RKO (cell line): ENCODE measurements at regions not wholly inside any gene's neighbourhood (a gene's known extent, or its start where the extent isn't known, plus 50 kb on each side); places are given as distances from the start of the nearest gene placed in this dataset.
"Not testable (repeated sequence)": the region's sequence is repeated elsewhere in the genome, so short reads cannot be mapped to it uniquely, and the experiment has no call there.

Source experiments
- DNase-seq: peaks from one replicate; pipeline ENCODE4 v3.0.0-alpha.2; 2016; ENCODE audit warnings: low spot score

DNA sequence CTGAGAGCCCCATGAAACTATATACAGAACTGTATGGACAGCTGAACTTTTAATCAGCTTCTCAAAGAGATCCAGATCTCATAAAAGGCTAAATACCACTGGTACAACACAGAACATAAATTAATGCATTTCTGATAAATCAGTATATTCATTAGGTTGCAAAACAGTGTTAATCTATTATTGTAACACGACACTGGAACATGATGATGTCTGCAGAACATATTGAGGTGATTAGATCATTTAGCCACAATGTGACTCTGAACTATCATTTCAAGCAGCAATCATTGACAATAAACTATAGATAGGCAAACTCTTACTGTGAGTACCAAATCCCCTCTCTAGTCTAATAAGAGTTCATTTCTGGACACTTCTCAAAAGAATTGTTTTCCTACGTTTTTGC, 50.3 kb downstream of the GASK1B start:
- no peak for DNase-seq

DNA sequence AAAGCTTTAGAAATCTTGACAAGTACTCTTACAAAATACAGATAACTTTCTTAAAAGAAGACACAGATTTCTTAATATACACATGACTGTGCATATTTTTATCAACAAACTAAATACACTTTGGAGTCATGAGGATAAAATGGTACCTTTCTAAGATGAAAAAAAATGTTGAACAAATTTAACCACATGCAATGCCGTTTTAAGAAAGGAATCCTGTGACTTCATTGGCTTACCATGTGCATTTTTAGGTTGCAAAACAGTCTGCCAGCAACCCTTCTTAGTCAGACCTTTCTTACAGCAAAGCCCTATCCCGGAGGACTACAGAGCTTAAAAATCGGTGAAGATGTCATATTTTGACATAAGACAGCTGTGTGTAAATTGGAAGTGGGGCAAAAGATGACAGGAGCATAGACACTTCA, 51.7 kb downstream of the GASK1B start:
- peak; percentile 7 for DNase-seq

DNA sequence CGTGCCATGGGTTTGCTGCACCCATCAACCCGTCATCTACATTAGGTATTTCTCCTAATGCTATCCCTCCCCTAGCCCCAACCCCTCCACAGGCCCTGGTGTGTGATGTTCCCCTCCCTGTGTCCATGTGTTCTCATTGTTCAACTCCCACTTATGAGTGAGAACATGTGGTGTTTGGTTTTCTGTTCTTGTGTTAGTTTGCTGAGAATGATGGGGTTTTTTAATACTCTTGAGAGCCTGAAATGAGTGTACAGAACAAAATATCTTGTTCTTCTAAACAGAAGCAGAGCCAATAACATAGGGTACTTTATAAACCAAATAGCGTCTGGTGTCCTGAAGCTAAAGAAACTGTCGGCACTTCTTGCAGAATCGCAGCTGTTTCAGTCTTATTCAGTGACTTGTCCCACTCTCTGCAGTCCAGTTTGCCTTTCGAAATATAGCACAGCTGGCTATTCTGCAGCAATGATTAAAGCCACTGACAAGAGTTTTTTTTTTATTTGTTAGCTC, 52.1 kb downstream of the GASK1B start:
- DNase-seq = not testable (repeated sequence)

DNA sequence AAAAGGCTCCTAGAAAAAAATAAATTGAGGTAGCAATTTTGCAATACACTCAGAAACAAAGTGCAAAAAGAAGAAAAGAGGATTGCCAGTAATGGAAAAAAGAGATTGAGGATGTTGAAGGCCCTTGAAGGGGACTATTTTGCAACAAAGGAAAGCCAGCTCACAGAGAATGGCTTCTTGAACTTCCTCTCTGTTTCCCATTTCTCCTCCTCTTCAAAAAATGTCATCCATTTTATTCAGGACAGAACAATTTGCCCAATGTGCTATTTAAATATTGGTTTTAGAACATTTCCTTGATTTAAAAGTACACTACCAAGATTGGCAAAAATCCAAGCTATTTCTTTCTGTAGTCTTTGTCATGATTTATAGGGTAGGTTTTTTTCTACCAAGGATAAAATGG, 60.2 kb downstream of the GASK1B start:
- no peak for DNase-seq

DNA sequence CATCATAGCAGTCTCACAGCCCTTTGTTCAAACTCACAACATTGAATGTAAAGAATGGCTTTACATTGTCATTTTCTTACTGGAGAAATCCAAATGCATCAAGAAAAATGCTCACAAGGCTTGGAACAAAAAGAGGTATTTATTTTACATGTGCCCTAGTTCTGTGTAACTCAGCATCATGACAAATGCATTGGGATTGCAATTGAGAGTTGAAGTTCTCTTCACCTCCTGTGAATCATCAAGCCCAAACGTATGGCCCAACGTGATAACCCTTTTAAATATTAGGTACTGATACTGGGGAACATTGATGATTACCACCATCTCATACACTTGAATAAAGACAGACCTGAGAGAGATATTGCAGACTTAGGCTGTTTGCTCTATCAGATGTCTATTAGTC, 61.6 kb downstream of the GASK1B start:
- DNase-seq = no peak

DNA sequence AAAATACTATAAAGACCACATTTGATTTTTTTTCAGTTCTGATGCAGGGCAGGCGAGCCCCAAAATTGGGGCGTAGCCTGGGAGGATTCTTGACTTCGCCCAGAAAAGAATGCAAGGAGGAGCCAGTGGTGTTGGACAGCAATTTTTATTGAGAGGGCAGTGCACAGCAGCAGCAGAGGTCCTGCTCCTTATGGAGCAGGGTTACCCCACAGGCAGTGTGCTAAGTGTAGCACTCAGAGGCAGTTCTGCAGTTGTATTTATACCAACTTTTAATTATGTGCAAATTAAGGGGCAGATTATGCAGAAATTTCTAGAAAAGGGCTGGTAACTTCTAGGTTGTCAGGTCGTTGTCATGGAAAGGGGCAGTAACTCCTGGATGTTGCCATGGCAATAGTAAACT, 69.9 kb downstream of the GASK1B start:
- no peak for DNase-seq

DNA sequence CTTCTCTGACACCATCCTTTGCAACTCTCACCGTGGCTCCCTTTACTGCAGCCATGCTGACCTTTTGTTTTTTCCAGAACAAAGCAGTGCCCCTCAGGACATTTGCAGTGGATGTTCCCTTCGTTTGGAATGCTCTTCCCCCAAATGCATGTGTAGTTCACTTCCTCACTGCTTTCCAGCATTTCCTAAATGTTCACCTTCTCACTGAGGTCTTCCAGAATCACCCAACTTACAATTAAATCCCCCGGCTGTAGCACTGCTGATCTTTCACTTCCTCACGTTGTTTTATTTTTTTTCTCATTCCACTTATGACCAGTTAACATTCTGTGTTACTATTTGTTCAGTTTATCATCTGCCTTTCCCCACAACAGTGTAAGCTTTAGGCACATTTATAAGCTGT, 73.1 kb downstream of the GASK1B start:
- no peak for DNase-seq

DNA sequence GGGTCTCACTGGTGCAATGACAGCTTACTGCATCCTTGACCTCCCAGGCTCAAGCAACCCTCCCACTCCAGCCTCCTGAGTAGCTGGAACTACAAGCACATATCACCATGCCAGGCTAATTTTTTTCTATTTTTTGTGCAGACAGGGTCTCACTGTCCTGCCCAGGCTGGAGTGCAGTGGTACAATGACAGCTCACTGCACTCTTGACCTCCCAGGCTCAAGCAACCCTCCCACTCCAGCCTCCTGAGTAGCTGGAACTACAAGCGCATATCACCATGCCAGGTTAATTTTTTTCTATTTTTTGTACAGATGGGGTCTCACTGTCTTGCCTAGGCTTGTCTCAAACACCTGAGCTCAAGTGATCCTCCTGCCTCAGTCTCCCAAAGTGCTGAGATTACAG, 74.0 kb downstream of the GASK1B start:
- DNase-seq = no peak

DNA sequence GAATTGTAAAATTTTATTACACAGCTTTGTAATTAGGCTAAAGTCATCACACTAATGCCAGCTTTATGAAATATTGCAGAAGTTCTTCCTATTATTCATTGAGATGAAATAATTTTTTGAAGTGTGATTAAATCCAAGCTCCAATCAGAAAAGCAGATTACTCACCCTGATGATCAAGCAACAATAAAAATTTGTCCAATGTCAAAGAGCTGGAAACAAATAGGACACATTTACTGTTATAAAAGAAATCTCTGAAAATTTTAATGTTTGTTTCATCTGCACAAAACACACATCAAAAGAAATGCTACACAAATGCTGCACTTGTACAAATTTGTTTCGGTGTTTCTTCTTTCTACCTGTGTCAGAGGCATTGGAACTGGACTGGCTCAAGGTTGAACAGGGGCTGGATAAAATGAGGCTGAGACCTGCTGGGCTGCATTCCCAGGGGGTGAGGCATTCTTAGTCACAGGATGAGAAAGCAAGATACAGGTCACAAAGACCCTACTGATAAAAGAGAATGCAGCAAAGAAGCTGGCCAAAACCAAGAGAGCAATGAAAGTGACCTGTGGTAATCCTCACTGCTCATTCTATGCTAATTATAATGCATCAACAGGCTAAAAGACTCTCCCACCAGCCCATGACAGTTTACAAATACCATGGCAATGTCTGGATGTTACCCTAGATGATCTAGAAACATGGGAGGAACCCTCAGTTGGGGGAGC, 78.3 kb downstream of the GASK1B start:
- peak; percentile 10 for DNase-seq

DNA sequence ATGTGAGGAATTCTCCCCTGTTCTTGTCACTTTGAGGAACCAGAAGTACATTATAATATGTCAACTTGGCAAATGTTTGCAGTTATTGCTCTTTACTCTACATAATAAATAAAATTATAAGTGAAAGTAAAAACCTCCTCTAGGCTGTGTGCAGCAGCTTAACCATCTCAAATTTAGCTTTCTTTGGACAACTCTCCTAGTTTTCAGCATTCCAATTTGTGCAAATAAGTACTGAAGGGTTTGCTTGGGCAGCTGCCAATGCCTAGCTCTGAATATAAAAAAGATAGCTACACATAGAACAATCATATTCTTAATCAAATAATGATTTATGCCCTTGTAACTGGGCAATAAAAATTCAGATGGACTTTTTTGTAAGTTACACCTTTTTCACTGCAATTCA, 82.5 kb downstream of the GASK1B start:
- no peak for DNase-seq

DNA sequence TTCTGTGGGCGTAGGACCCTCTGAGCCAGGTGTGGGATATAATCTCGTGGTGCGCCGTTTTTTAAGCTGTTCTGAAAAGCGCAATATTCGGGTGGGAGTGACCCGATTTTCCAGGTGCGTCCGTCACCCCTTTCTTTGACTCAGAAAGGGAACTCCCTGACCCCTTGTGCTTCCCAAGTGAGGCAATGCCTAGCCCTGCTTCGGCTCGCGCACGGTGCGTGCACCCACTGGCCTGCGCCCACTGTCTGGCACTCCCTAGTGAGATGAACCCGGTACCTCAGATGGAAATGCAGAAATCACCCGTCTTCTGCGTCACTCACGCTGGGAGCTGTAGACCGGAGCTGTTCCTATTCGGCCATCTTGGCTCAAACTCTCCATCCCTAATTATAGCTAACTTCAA, 82.9 kb downstream of the GASK1B start:
- not testable (repeated sequence) for DNase-seq

DNA sequence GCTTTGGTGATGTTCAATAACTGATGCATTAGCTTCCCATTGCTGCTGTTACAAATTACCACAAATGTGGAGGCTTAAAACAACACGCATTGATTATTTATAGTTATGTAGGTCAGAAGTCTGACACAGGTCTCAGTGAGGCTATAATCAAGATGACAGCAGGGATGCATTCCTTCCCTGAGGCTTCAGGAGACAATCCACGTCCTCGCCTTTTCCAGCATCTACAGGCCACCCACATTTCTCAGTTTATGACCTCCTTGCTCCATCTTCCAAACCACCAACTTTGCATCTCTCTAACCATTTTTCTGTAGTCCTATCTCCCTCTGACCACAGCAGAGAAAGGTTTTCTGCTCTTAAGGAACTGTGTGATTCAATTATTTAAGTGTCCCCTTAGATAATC, 92.5 kb downstream of the GASK1B start:
- no peak for DNase-seq

DNA sequence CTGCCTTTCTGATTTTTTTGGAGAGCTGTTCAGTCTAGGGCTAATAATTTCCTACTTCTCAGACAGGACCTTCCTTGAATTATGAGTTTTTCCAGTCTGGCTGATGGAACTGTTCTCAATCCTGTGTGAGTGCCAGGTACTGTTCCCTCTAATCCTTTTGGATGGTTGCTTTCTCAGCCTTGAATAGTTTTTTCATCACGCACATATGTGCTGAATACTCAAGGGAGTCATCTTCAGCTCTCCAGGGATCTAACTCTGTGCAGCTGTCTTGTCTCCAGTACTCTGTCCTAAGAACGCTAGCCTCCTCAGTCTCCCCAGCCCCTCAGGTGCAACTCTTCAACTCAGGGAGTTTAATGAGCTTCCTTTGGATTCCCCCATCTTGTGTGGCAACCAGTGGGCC, 93.2 kb downstream of the GASK1B start:
- no peak for DNase-seq

DNA sequence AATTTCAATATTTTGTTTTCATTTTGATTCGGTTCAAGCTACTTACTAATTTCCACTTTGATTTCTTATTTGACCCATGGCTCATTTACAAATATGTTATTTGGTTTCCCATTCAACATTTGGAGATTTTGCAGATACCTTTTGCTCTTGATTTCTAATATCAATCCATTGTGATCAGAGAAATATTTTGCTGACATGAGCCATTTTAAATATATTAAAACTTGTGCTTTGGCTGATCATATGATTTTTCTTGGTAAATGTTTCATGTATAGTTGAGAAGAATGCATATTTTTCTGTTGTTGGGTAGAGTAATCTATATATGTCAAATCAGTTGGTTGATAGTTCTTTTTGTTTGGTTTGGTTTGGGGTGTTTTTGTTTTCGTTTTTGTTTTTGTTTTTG, 95.0 kb downstream of the GASK1B start:
- no peak for DNase-seq

DNA sequence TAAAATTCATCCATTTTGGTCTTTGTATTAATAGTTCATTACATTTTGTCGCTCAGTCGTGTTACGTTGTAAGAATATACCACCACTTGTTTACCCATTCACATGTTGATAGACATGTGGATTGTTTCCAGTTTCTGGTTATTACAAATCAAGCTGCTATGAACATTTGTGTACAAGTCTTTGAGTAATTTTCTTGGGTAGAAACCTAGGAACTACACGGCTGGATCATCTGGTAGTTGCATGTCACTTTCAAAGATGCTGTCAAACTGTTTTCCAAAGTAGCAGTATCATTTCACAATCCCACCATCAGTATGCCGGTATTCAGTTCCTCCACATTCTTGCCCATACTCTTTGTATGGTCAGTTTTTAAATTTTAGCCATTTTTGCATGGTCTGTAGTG, 98.0 kb downstream of the GASK1B start:
- no peak for DNase-seq

DNA sequence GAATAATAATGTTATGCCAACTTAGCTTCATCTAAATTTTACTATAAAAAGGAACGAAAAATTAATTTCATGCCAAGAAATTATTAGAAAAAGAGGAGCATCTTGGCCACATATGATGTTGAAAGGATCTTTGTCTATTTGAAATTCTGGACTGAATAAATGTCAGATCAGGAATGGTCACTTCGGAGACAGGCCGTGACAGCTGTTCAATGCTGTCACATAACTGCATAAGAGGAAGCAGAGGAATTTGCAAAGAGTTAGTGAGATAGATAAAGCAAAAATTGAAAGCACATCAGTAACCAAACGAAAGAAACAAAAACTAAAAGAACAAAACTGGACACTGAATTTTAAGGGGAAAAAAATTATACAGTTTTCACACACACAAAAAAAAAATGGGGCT, 100.9 kb downstream of the GASK1B start:
- DNase-seq = no peak

DNA sequence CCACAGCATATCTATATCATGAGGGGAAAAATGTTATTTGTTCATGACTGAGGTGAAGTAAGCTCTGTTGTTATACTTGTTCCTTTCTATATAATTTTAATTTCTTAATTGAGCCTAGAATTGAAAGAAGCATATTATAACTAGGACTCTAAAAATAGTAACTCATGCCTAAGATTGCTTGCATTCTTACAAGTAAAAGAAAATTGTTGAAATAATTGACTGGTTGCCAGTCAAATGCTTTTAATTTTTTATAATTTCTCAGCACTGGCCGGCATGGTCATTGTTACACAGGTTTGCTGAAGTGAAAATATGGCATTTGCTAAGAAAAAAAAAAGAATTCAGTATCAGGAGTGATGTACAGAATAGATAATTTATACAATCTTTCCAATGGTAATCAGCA, 104.8 kb downstream of the GASK1B start:
- no peak for DNase-seq

DNA sequence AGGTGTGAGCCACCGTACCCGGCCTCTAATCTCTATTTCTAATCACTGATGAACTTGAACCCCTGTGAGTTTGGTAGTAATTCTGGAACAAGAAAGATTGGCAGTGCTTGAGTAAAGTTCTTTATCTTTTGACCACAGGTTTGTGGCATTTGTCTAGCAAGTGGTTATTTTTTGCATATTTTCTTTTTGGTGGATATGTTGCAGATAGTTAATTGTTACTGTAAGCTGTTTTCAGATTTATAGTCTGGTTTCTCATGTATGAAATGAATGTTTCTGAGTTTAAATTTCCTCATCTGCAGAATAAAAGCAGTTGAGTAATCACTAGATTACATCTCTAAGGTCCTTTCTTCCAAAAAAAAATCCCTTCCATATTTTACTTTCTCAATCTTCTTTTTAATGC, 105.2 kb downstream of the GASK1B start:
- no peak for DNase-seq

DNA sequence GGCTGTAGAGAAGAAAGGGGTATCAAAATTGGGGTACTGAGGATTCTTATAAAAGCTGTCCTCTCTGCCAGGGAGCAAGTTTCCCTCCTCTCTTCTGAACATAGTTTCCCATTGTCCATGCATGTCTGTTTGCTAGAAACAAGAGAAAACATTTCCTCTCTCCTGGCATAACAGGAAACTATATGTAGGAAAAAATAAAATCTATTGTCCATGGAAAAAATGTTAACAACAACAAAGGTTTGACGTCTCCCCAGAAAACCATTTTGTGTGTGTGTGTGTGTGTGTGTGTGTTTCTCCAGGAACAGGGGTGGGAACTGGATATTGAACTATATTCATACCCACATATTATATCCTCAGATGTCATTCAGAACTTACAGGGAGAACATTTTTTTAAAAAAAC, 107.2 kb downstream of the GASK1B start:
- no peak for DNase-seq

DNA sequence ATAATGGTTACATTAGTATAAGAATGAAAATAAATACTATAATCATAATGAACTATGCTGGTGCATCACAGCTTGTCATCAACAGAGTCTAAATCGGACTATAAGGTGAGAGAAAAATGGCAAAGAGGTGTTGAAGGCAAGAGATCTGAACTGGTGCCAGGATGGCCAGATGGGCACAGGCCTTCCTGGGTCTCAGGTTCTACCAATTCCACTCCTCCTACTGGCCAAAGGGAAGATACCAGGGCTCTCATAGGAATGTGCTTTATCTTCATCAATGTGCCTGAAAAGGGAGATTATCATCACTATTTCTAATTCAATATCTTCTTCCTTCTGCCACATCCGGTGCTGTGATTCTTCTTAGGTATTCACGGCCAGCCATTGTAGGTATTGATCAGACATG, 107.6 kb downstream of the GASK1B start:
- no peak for DNase-seq

DNA sequence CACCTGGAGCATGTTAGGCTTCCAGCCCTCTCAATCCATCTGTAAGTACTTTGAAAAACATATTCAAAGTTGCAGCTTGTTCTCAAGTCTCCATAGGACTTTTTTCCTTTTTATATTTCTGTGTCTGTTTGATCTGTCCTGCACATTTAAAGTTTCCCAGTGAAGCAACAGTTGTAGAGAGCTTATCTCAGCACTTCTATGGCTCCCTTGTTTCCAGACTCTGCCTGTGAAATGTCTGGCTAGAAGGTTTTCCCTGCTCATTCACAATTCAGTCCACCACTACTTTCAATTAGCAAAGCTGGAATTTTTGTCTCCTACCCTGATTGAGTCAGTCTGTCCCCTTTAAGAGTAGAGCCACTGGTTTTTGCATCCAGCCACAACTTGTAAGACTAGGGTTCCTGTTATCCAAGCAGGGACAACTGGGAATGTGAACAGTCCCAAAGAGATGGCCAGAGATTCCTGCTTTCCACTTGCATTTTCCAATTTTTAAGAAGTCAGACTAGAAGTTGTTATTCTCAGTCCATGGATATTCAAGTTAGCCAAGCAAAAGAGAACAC, 116.1 kb downstream of the GASK1B start:
- DNase-seq = no peak

DNA sequence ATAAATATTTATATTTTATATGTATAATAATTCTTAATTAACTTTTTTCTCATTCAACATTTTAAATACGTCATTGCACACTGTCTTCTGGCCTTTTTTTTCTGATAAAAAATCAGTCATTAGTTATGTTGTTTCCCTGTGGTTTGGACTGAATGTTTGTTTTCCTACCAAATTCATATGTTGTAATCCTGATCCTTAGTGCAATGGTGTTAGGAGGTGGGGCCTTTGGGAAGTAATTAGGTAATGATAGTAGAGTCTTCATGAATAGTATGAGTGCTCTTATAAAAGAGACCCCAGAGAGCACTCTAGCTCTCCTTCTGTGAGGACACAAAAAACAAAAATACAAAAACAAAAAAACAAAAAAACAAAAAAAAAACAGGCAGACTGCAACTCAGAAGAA, 117.2 kb downstream of the GASK1B start:
- no peak for DNase-seq

DNA sequence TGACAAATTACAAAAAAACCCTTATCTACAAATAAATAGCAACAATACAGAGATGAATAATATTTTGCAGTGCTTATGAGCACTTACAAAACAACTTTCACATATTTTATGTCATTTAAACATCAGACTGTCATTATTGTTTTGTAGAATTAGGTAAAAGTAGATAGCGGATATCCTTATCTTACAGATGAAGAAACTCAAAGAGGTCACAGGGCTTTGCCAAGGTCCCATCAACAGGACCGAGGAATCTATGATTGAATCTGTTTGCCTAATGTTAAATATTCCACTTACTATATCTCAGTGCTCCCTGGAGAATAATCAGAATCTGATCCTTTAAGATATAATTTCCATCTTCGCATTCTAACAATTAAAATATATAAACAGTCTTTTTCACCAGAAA, 119.0 kb downstream of the GASK1B start:
- no peak for DNase-seq

DNA sequence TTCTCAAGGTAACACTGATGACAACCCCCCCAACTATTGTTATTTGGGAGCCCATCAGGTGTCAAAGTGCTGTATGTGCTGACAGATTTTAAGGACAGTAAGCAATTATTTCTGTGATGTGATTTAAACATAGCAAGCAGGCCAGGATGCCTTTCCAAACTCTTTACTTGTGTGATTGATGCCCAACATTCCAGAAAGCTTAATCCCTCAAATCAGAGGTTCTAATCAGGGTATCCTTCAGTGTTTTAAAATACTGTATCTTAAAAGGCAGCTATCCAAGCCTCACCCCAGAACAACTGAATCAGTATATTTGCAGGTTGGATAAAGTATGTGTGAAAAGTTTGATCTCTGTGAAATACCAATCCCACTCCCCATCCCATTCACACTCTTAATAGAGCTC, 119.7 kb downstream of the GASK1B start:
- no peak for DNase-seq
